ENCODE measurements at regions not wholly inside any gene's neighbourhood (a gene's known extent, or its start where the extent isn't known, plus 50 kb on each side); places are given as distances from the start of the nearest gene placed in this dataset.

GRCh38 chr2:157052685-157053224 is 204.8 kb upstream of the GALNT5 start (continued):
- TF ChIP-seq, protein P1, sequence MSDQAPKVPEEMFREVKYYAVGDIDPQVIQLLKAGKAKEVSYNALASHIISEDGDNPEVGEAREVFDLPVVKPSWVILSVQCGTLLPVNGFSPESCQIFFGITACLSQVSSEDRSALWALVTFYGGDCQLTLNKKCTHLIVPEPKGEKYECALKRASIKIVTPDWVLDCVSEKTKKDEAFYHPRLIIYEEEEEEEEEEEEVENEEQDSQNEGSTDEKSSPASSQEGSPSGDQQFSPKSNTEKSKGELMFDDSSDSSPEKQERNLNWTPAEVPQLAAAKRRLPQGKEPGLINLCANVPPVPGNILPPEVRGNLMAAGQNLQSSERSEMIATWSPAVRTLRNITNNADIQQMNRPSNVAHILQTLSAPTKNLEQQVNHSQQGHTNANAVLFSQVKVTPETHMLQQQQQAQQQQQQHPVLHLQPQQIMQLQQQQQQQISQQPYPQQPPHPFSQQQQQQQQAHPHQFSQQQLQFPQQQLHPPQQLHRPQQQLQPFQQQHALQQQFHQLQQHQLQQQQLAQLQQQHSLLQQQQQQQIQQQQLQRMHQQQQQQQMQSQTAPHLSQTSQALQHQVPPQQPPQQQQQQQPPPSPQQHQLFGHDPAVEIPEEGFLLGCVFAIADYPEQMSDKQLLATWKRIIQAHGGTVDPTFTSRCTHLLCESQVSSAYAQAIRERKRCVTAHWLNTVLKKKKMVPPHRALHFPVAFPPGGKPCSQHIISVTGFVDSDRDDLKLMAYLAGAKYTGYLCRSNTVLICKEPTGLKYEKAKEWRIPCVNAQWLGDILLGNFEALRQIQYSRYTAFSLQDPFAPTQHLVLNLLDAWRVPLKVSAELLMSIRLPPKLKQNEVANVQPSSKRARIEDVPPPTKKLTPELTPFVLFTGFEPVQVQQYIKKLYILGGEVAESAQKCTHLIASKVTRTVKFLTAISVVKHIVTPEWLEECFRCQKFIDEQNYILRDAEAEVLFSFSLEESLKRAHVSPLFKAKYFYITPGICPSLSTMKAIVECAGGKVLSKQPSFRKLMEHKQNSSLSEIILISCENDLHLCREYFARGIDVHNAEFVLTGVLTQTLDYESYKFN (CRISPR knock-in tag; conservative IDR thresholded peaks at IDR 0.05): peak; percentile 62; the same call in 1 of the 2 replicates
- peak; percentile 52; the same call in 1 of the 2 replicates for TF ChIP-seq HMG20A (CRISPR knock-in tag; IDR thresholded peaks at IDR 0.05; ENCODE audit: borderline replicate concordance)
- TF ChIP-seq CBX2 (IDR thresholded peaks at IDR 0.05; ENCODE audit: low read depth, low read length): no peak
- no peak for TF ChIP-seq CBX2 (CRISPR knock-in tag; IDR thresholded peaks at IDR 0.05; ENCODE audit: low read depth)
- TF ChIP-seq ZNF552 (CRISPR knock-in tag; IDR thresholded peaks at IDR 0.05; ENCODE audit: borderline replicate concordance): no peak
- TF ChIP-seq ZNF367 (CRISPR knock-in tag; IDR thresholded peaks at IDR 0.05; ENCODE audit: borderline replicate concordance): no peak
- TF ChIP-seq ZMAT5 (CRISPR knock-in tag; IDR thresholded peaks at IDR 0.05; ENCODE audit: borderline replicate concordance, low read depth): no peak
- TF ChIP-seq RNF2 (conservative IDR thresholded peaks at IDR 0.05; ENCODE audit: low read depth): 0 out of 2 replicates have a peak, but pooled peaks have one; percentile 37
- TF ChIP-seq, protein P2, sequence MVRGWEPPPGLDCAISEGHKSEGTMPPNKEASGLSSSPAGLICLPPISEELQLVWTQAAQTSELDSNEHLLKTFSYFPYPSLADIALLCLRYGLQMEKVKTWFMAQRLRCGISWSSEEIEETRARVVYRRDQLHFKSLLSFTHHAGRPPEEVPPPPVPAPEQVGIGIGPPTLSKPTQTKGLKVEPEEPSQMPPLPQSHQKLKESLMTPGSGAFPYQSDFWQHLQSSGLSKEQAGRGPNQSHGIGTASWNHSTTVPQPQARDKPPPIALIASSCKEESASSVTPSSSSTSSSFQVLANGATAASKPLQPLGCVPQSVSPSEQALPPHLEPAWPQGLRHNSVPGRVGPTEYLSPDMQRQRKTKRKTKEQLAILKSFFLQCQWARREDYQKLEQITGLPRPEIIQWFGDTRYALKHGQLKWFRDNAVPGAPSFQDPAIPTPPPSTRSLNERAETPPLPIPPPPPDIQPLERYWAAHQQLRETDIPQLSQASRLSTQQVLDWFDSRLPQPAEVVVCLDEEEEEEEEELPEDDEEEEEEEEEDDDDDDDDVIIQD (CRISPR knock-in tag; IDR thresholded peaks at IDR 0.05; ENCODE audit: low read depth): 0 out of 2 replicates have a peak, but pooled peaks have one; percentile 56
- TF ChIP-seq TOPORS (CRISPR knock-in tag; IDR thresholded peaks at IDR 0.05): no peak
- TF ChIP-seq NR2F1 (CRISPR knock-in tag; IDR thresholded peaks at IDR 0.05): peak in 1 of 2 experiments; percentile 60; a peak in 2 of 4 replicates
- TF ChIP-seq GLI4 (CRISPR knock-in tag; IDR thresholded peaks at IDR 0.05; ENCODE audit: borderline replicate concordance): no peak
- TF ChIP-seq TFAP4 (IDR thresholded peaks at IDR 0.05; ENCODE audit: borderline replicate concordance, low read depth): no peak
- no peak for TF ChIP-seq ZBTB33 (CRISPR knock-in tag; IDR thresholded peaks at IDR 0.05)
- TF ChIP-seq ZNF672 (CRISPR knock-in tag; IDR thresholded peaks at IDR 0.05): no peak
- peak; percentile 89 for TF ChIP-seq HNF4A (CRISPR knock-in tag; IDR thresholded peaks at IDR 0.05)
- TF ChIP-seq ZBTB8A (CRISPR knock-in tag; IDR thresholded peaks at IDR 0.05; ENCODE audit: borderline replicate concordance, low read depth): no peak
- no peak for TF ChIP-seq REPIN1 (CRISPR knock-in tag; IDR thresholded peaks at IDR 0.05; ENCODE audit: borderline replicate concordance, low read depth)
- TF ChIP-seq, protein P3, sequence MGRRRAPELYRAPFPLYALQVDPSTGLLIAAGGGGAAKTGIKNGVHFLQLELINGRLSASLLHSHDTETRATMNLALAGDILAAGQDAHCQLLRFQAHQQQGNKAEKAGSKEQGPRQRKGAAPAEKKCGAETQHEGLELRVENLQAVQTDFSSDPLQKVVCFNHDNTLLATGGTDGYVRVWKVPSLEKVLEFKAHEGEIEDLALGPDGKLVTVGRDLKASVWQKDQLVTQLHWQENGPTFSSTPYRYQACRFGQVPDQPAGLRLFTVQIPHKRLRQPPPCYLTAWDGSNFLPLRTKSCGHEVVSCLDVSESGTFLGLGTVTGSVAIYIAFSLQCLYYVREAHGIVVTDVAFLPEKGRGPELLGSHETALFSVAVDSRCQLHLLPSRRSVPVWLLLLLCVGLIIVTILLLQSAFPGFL (CRISPR knock-in tag; IDR thresholded peaks at IDR 0.05): no peak
- no peak for TF ChIP-seq KAT2B (IDR thresholded peaks at IDR 0.05; ENCODE audit: borderline replicate concordance, low read depth, low read length)

Measured in HepG2 (cell line).